ENCODE measurements at regions not wholly inside any gene's neighbourhood (a gene's known extent, or its start where the extent isn't known, plus 50 kb on each side); places are given as distances from the start of the nearest gene placed in this dataset.

DNA sequence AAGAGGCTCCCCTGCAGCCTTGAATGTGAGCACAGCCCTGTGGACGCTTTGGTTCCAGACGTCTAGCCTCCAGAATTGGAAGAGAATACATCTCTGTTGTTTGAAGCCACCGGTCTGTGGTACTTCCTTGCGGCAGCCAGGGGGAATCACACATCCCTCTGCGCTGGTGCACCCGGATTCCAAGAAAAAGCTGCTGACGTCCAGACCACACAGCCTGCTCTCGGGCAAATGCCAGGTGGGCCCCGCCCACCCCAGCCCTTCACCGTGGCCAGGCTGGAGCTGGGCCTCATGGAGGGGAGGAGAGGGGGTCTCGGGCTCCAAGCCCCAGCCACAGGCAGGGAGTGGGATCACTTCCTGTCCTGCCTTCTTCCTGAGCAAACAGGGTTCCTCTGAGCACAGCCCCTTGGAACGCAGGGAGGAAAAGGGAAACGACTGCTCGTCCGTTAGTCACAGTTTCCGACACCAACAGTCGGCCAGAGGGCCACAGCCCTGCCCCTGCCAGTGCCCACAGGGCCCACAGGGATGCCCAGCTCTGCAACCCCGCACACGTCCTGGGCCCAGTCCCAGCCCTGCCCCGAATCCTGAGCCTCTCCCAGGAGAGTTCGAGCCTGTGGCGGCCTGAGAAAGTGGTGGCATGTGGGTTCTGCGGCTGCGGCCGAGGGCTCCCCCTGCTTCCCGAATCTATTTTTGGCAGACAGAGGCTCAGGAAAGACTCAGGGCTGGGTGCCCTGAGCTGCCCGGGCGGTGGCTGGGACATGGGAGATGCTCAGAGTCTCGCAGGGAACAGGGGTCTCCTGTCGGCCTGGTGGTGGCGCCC lies 85.3 kb downstream of the RFLNA start:
- peak overlapping the region; percentile 79; the same call in 1 of the 2 replicates for H3K27ac ChIP-seq

DNA sequence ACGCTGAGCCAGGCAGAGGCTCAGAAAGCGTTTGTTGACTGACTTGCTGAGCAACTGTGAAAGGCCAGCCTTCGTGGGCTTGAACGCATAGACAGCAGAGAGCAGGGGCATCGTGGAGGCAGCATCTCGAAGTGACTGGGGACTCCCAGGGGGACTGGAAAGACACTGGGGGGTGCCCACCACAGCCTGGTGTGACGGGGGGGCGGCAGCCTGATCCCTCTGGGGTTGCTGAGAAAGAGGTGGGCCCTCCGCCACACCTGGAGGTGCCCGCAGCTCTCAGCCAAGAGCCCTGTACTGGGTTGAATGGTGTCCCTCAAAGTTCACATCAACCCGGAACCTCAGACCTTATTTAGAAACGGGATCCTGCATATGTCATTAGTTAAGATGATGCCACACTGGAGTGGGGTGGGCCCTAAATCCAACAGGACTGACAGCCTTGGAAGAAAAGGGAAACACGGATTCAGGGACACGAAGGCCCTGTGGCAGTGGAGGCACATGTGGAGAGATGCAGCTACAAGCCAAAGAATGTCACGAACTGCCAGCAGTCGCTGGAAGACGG lies 84.6 kb downstream of the RFLNA start:
- TF ChIP-seq ZFX (IDR thresholded peaks at IDR 0.05; ENCODE audit: borderline replicate concordance) = no peak
- TF ChIP-seq, protein P1, sequence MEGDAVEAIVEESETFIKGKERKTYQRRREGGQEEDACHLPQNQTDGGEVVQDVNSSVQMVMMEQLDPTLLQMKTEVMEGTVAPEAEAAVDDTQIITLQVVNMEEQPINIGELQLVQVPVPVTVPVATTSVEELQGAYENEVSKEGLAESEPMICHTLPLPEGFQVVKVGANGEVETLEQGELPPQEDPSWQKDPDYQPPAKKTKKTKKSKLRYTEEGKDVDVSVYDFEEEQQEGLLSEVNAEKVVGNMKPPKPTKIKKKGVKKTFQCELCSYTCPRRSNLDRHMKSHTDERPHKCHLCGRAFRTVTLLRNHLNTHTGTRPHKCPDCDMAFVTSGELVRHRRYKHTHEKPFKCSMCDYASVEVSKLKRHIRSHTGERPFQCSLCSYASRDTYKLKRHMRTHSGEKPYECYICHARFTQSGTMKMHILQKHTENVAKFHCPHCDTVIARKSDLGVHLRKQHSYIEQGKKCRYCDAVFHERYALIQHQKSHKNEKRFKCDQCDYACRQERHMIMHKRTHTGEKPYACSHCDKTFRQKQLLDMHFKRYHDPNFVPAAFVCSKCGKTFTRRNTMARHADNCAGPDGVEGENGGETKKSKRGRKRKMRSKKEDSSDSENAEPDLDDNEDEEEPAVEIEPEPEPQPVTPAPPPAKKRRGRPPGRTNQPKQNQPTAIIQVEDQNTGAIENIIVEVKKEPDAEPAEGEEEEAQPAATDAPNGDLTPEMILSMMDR (IDR thresholded peaks at IDR 0.05) = no peak
- H3K27ac ChIP-seq = 0 out of 2 replicates have a peak overlapping the region, but pooled peaks have one; percentile 79

More for the DNA sequence above, 85.3 kb downstream of the RFLNA start:
- no peak for TF ChIP-seq ZFX (IDR thresholded peaks at IDR 0.05; ENCODE audit: borderline replicate concordance)
- TF ChIP-seq, protein P1 (IDR thresholded peaks at IDR 0.05) = no peak

DNA sequence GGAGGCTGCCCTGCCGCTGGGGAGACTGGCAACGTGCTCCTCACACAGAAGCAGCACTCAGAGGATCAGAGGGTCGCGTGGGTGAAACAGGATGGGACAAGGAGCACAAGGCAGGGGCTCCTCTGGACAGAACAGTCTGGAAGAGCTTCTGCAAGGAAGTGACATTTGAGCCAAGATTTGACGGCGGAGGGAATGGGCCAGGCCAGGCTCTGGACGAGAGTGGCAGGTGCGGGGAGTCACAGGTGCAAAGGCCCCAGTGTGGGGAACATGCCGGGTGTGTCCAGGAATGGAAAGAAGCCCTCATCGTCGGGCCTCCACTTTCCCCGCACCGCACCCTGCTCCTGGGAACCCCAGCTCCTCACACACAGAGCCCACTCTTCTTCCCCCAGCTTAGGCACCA lies 84.0 kb downstream of the RFLNA start:
- no peak for TF ChIP-seq ZFX (IDR thresholded peaks at IDR 0.05; ENCODE audit: borderline replicate concordance)
- TF ChIP-seq, protein P1 (IDR thresholded peaks at IDR 0.05) = no peak
- H3K27ac ChIP-seq = no peak overlapping the region

DNA sequence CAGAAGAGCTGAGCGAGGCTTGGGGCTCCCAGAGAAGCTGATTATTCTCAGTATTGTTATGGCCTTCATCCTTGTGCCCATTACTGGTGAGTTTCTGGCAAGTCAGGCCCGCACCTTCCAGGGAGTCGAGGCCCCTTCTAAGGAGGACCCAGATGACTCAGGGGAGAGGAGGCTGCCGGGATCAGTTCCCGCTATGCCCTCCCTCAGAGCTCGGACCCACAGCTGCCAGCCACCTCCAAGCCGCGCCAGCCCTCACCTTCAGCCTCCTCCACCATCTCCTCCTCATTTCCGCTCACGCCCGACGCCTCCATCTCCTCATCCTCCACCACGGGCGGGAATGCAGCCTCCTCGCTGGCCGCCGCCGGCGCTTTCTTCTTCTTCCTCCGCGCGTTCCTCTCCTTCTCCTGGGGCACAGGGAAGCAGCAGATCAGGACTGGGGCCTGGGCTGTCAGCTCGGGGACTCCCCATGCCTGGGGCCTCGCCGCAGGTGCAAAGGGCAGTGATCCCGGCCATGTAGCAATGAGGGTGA lies 83.2 kb downstream of the RFLNA start:
- no peak overlapping the region for H3K27ac ChIP-seq
- no peak for TF ChIP-seq ZFX (IDR thresholded peaks at IDR 0.05; ENCODE audit: borderline replicate concordance)
- TF ChIP-seq, protein P1 (IDR thresholded peaks at IDR 0.05) = no peak

DNA sequence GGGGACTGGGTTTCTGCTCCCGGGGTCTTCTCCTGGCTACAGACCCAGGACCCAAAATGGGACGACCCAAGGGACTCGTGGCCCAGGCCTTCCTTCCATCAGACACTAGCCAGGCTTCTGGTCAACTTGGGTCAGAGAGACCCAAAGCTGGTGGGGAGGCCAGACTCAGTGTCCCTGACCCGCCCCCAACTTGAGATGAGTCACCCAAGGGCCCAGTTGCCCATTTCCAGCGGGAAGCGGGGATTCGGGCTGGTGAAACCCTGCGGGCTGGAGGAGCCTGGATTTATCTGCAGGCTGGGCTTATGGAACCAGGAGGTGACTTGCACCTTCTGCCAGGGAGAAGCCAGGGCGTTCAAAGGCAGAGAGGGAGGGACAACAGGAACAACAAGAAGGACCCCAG lies 81.5 kb downstream of the RFLNA start:
- TF ChIP-seq, protein P1 (IDR thresholded peaks at IDR 0.05) = no peak
- no peak for TF ChIP-seq ZFX (IDR thresholded peaks at IDR 0.05; ENCODE audit: borderline replicate concordance)
- no peak overlapping the region for H3K27ac ChIP-seq

DNA sequence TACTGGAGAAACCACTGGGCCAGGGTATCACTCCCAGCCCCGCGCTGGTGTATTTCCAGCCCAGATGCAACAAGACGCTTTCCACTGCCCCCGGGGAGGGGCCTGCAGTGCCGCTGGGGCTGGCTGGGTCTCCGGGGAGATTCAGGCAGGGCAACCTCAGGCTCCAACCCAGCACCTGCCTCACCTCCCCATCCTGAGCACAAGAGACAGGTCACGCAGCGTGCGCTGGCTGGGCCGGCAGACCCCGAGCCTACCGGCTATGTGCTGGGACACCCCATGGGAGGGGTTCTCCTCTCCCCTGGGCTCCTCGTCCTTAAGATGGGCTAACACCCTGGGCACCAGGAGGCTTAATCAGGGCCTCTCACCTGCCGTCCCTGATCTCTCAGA lies 80.9 kb downstream of the RFLNA start:
- no peak for TF ChIP-seq ZFX (IDR thresholded peaks at IDR 0.05; ENCODE audit: borderline replicate concordance)
- TF ChIP-seq, protein P1 (IDR thresholded peaks at IDR 0.05) = no peak
- no peak overlapping the region for H3K27ac ChIP-seq
